22Rv1 (cell line): ENCODE measurements at regions not wholly inside any gene's neighbourhood (a gene's known extent, or its start where the extent isn't known, plus 50 kb on each side); places are given as distances from the start of the nearest gene placed in this dataset.

Experiments used
- H3K27ac ChIP-seq: fragments of 450-650 bp; 2 replicates; pipeline ENCODE4 v1.5.1; 2017
- ZFX ChIP-seq: fragments of 450-650 bp; IDR thresholded peaks from 2 replicates; pipeline ENCODE4 v1.6.1; 2017; ENCODE audit warnings: antibody characterized with exemption, borderline replicate concordance
- TF ChIP-seq, protein P1 (sequence below): fragments of 450-650 bp; IDR thresholded peaks from 2 replicates; pipeline ENCODE4 v1.5.1; 2017; ENCODE audit warnings: mild to moderate bottlenecking

DNA sequence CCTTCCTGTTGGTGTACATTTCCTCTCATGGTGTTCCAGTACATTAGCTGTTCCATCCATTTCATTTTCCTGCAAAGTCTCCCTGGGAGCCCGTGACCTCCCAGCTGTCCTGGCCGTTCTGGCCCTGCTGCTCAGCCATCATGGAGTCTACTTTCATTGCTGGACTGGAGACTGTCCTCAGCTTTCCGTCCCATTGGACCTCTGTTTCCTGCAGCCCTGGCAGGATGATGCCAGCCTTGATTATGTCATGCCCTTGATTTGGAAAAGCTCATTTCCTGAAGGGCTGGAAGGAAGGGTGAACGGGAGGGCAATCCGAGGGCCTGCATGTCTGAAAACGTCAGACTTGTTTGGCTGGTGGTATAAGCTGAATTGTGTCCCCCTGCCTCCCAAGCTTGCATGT, 205.5 kb upstream of the HS6ST1 start:
- H3K27ac ChIP-seq: no peak overlapping the region
- TF ChIP-seq, protein P1, sequence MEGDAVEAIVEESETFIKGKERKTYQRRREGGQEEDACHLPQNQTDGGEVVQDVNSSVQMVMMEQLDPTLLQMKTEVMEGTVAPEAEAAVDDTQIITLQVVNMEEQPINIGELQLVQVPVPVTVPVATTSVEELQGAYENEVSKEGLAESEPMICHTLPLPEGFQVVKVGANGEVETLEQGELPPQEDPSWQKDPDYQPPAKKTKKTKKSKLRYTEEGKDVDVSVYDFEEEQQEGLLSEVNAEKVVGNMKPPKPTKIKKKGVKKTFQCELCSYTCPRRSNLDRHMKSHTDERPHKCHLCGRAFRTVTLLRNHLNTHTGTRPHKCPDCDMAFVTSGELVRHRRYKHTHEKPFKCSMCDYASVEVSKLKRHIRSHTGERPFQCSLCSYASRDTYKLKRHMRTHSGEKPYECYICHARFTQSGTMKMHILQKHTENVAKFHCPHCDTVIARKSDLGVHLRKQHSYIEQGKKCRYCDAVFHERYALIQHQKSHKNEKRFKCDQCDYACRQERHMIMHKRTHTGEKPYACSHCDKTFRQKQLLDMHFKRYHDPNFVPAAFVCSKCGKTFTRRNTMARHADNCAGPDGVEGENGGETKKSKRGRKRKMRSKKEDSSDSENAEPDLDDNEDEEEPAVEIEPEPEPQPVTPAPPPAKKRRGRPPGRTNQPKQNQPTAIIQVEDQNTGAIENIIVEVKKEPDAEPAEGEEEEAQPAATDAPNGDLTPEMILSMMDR: no peak
- no peak for TF ChIP-seq ZFX

GRCh38 chr2:128525653-128526052, 207.0 kb upstream of the HS6ST1 start:
- no peak overlapping the region for H3K27ac ChIP-seq
- TF ChIP-seq ZFX: no peak
- TF ChIP-seq, protein P1: no peak

- no peak overlapping the region for H3K27ac ChIP-seq
- TF ChIP-seq, protein P1: no peak
- no peak for TF ChIP-seq ZFX
These were observed 207.8 kb upstream of the HS6ST1 start for GRCh38 chr2:128526455-128526976.

DNA sequence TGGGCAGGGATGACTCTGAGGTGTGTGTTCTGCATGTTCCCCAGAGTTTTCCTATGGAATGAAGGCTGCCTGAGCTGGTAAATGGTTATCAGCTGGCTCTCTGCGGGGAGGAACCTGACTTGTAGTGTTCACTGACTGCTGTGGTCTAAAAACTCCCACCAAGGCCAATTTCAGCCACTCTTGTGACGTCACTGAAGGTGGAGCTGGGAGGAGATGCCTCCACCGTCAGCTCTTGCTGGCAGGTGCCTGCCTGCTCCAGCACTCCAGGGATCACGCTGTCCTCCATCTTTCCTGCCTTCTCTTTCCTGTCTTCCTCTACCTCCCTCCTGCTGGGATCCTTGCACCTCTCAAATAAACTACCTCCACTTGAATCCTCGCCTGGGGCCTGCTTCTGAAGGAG, 209.5 kb upstream of the HS6ST1 start:
- no peak for TF ChIP-seq ZFX
- TF ChIP-seq, protein P1: no peak
- H3K27ac ChIP-seq: no peak overlapping the region

GRCh38 chr2:128530025-128530573, 211.4 kb upstream of the HS6ST1 start:
- TF ChIP-seq, protein P1: no peak
- TF ChIP-seq ZFX: no peak
- H3K27ac ChIP-seq: no peak overlapping the region

GRCh38 chr2:128531856-128532255, 213.2 kb upstream of the HS6ST1 start:
- no peak overlapping the region for H3K27ac ChIP-seq
- TF ChIP-seq ZFX: no peak
- TF ChIP-seq, protein P1: no peak

DNA sequence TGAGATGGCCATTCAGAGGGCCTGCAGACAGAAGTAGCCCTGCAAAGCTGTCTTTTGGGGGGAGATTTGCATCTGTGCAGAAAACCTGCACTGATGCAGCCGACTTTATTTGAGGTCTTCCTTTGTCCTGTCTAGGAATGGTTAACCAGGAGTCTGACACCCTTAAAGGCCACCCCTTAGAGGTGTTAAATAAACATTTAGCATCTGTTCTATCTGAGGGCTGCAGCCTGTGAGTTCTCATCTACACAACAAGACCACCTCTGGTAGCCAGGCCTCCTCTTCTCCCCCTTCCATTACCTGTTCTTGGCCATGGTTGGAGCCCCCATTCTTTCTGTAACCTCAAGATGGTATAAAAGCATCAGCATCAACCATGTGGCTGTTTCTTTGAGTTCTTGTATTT, 214.4 kb upstream of the HS6ST1 start:
- no peak overlapping the region for H3K27ac ChIP-seq
- TF ChIP-seq, protein P1: no peak
- no peak for TF ChIP-seq ZFX
